22Rv1 (cell line): ENCODE measurements at regions not wholly inside any gene's neighbourhood (a gene's known extent, or its start where the extent isn't known, plus 50 kb on each side); places are given as distances from the start of the nearest gene placed in this dataset.

Experiments
- ZFX ChIP-seq: fragments of 450-650 bp; IDR thresholded peaks from 2 replicates; pipeline ENCODE4 v1.6.1; 2017; ENCODE audit warnings: antibody characterized with exemption, borderline replicate concordance
- TF ChIP-seq, protein P1 (sequence below): fragments of 450-650 bp; IDR thresholded peaks from 2 replicates; pipeline ENCODE4 v1.5.1; 2017; ENCODE audit warnings: mild to moderate bottlenecking

DNA sequence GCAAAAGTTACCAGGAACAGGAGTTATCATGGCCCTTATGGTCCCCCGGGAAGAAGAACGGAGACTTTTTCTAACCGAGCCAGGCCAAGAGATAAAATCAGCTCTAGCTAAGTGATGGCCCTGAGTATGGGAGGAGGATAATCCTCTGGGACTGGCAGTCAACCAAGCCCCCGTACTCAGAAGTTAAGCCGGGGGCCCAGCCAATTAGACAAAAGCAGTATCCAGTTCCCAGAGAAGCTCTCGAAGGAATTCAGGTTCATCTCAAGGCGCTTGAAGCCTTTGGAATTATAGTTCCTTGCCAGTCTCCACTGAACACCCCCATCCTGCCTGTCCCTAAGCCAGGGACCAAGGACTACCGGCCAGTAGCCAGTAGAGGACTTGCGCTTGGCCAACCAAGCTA lies 365.3 kb upstream of the TCF4 start:
- TF ChIP-seq, protein P1, sequence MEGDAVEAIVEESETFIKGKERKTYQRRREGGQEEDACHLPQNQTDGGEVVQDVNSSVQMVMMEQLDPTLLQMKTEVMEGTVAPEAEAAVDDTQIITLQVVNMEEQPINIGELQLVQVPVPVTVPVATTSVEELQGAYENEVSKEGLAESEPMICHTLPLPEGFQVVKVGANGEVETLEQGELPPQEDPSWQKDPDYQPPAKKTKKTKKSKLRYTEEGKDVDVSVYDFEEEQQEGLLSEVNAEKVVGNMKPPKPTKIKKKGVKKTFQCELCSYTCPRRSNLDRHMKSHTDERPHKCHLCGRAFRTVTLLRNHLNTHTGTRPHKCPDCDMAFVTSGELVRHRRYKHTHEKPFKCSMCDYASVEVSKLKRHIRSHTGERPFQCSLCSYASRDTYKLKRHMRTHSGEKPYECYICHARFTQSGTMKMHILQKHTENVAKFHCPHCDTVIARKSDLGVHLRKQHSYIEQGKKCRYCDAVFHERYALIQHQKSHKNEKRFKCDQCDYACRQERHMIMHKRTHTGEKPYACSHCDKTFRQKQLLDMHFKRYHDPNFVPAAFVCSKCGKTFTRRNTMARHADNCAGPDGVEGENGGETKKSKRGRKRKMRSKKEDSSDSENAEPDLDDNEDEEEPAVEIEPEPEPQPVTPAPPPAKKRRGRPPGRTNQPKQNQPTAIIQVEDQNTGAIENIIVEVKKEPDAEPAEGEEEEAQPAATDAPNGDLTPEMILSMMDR, result no peak
- no peak for TF ChIP-seq ZFX
